ENCODE measurements at regions not wholly inside any gene's neighbourhood (a gene's known extent, or its start where the extent isn't known, plus 50 kb on each side); places are given as distances from the start of the nearest gene placed in this dataset.

GRCh38 chr12:17266856-17267255, 660.9 kb upstream of the LMO3 start:
- no peak overlapping the region for H2AFZ ChIP-seq (ENCODE audit: low read length)
- no peaks in the 10 kb centered on the region for H3F3A ChIP-seq (ENCODE audit: low read depth)
- H3K4me2 ChIP-seq (ENCODE audit: low read depth, low read length, poor library complexity, severe bottlenecking): no peak overlapping the region
- H3K27me3 ChIP-seq (ENCODE audit: insufficient read depth, low read length, poor library complexity, severe bottlenecking): no peaks in the 10 kb centered on the region
- no peaks in the 10 kb centered on the region for H3K4me1 ChIP-seq (ENCODE audit: insufficient read depth, low read length, poor library complexity, severe bottlenecking)
- no peak overlapping the region for H3K9ac ChIP-seq (ENCODE audit: low read depth, low read length, poor library complexity, severe bottlenecking)
- no peaks in the 10 kb centered on the region for H4K20me1 ChIP-seq (ENCODE audit: insufficient read depth, low read length, poor library complexity, severe bottlenecking)
- H3K36me3 ChIP-seq (ENCODE audit: insufficient read depth, low read length): no peaks in the 10 kb centered on the region
- no peak overlapping the region for H3K4me3 ChIP-seq (ENCODE audit: low read length, poor library complexity, severe bottlenecking)
- no peaks in the 10 kb centered on the region for H3K79me2 ChIP-seq (ENCODE audit: insufficient read depth, low read length)
- TF ChIP-seq EZH2phosphoT487 (IDR thresholded peaks at IDR 0.05; ENCODE audit: borderline replicate concordance) (no peak), CTCF (conservative IDR thresholded peaks at IDR 0.05; ENCODE audit: low read length) (no peak)
- no peaks in the 10 kb centered on the region for H3K9me3 ChIP-seq (ENCODE audit: insufficient read depth, low read depth, low read length)
- no peaks in the 10 kb centered on the region for H3K9me2 ChIP-seq (replicated peaks; ENCODE audit: low read depth, low read length)

- TF ChIP-seq CTCF (conservative IDR thresholded peaks at IDR 0.05; ENCODE audit: low read length): no peak
- no peak for TF ChIP-seq EZH2phosphoT487 (IDR thresholded peaks at IDR 0.05; ENCODE audit: borderline replicate concordance)
Measured at GRCh38 chr12:17264603-17265002, 658.6 kb upstream of the LMO3 start.

GRCh38 chr12:17239874-17240273, 633.9 kb upstream of the LMO3 start:
- Histone ChIP-seq H3K9me2 (replicated peaks; ENCODE audit: low read depth, low read length) (no peaks in the 10 kb centered on the region), H3F3A (ENCODE audit: low read depth) (no peaks in the 10 kb centered on the region)

More at GRCh38 chr12:17264603-17265002, 658.6 kb upstream of the LMO3 start:
- Histone ChIP-seq H3F3A (ENCODE audit: low read depth) (no peaks in the 10 kb centered on the region), H4K20me1 (ENCODE audit: insufficient read depth, low read length, poor library complexity, severe bottlenecking) (no peaks in the 10 kb centered on the region), H3K4me3 (ENCODE audit: low read length, poor library complexity, severe bottlenecking) (no peak overlapping the region), H3K9me2 (replicated peaks; ENCODE audit: low read depth, low read length) (no peaks in the 10 kb centered on the region), H3K9ac (ENCODE audit: low read depth, low read length, poor library complexity, severe bottlenecking) (no peak overlapping the region), H3K79me2 (ENCODE audit: insufficient read depth, low read length) (no peaks in the 10 kb centered on the region), H2AFZ (ENCODE audit: low read length) (no peak overlapping the region), H3K36me3 (ENCODE audit: insufficient read depth, low read length) (no peaks in the 10 kb centered on the region), H3K9me3 (ENCODE audit: insufficient read depth, low read depth, low read length) (no peaks in the 10 kb centered on the region), H3K4me1 (ENCODE audit: insufficient read depth, low read length, poor library complexity, severe bottlenecking) (no peaks in the 10 kb centered on the region), H3K27me3 (ENCODE audit: insufficient read depth, low read length, poor library complexity, severe bottlenecking) (no peaks in the 10 kb centered on the region), H3K4me2 (ENCODE audit: low read depth, low read length, poor library complexity, severe bottlenecking) (no peak overlapping the region)

More at GRCh38 chr12:17239874-17240273, 633.9 kb upstream of the LMO3 start:
- no peak overlapping the region for H3K4me3 ChIP-seq (ENCODE audit: low read length, poor library complexity, severe bottlenecking)
- no peak overlapping the region for H3K9ac ChIP-seq (ENCODE audit: low read depth, low read length, poor library complexity, severe bottlenecking)
- no peak for TF ChIP-seq CTCF (conservative IDR thresholded peaks at IDR 0.05; ENCODE audit: low read length)
- TF ChIP-seq EZH2phosphoT487 (IDR thresholded peaks at IDR 0.05; ENCODE audit: borderline replicate concordance): no peak
- H3K4me1 ChIP-seq (ENCODE audit: insufficient read depth, low read length, poor library complexity, severe bottlenecking): no peaks in the 10 kb centered on the region
- H3K79me2 ChIP-seq (ENCODE audit: insufficient read depth, low read length): no peaks in the 10 kb centered on the region
- H3K36me3 ChIP-seq (ENCODE audit: insufficient read depth, low read length): no peaks in the 10 kb centered on the region
- no peaks in the 10 kb centered on the region for H4K20me1 ChIP-seq (ENCODE audit: insufficient read depth, low read length, poor library complexity, severe bottlenecking)
- H2AFZ ChIP-seq (ENCODE audit: low read length): no peak overlapping the region
- H3K4me2 ChIP-seq (ENCODE audit: low read depth, low read length, poor library complexity, severe bottlenecking): no peak overlapping the region
- no peaks in the 10 kb centered on the region for H3K9me3 ChIP-seq (ENCODE audit: insufficient read depth, low read depth, low read length)
- H3K27me3 ChIP-seq (ENCODE audit: insufficient read depth, low read length, poor library complexity, severe bottlenecking): no peaks in the 10 kb centered on the region
